Medulla oblongata (tissue), 1 donor: ENCODE measurements at regions not wholly inside any gene's neighbourhood (a gene's known extent, or its start where the extent isn't known, plus 50 kb on each side); places are given as distances from the start of the nearest gene placed in this dataset.
"Not testable (repeated sequence)": the region's sequence is repeated elsewhere in the genome, so short reads cannot be mapped to it uniquely, and the experiment has no call there.

ENCODE experiments used
- DNase-seq: peaks from one replicate; pipeline ENCODE4 v3.0.0-alpha.2; 2015; ENCODE audit errors: extremely low spot score

- DNase-seq, result no peak
These were observed 63.9 kb upstream of the NANOS1 start for GRCh38 chr10:118965645-118966044.

DNA sequence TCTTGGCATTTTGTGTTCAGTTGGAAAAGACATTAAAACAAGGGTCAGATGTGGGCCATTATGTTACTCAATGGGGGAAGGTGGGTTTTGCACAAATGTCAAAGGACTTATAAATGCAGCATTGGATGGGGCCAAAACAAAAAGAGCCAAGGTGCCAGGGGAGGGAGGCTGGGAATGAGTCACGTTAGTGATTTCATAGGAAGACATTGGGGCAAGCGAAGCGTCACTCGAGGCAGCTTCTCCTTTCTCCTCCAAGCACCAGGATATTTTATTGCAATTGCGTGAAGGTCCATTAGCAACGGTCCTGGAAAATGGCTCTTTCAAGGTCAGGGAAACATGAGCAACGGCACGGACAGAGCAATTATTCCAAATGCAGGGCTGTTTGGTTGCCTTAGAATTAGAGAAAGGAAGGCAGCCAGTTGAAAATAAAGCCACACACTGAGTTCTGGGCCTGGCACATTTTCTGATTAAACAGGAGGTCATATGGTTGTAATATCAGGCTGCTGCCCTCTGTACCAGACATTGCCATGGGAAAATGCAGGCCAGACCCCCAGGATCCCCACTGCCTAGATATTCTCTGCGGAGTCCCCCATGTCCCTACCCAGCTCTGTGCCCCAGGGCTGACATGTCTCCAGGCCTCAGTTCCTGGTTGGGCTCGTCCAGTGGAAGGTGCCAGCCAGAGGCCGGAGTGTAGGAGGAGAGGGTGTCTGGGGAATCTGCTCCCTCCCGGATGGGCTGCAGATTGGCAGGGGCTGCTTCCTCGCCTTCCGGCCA is 63.3 kb upstream of the NANOS1 start:
- peak; percentile 43 for DNase-seq

DNA sequence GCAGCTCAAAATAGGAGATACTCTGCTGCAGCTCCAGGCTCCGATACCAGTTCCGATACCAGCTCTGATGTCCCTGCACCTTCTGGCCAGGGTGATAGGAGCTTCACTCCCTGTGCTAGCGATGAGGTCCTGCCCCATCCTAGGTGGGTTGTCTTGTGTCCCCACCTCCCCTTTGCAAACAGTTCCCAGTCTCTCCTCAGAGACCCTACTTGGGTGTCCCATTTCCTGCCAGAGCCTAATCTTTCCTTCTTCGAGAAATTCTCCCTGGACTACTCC is 62.7 kb upstream of the NANOS1 start:
- DNase-seq, result no peak

DNA sequence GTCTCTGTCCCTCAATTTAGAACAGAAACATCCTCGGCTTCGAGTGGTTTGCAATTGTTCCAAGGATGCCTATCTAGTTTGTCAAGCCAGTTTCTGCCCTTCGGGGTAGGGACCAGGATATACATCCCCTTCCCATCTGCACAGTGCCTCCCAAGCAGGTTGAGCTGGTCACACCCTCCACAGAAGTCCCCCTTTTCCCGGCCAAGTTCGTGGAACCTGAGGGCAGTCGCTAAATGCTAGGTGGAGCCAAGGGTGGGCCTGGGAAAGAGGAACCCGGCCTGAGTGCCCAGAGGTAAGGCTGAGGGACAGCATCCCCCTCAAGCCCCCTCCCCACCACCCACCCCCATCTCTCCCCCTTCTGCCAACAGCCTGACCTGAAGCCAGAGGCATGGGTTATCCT is 62.4 kb upstream of the NANOS1 start:
- no peak for DNase-seq

GRCh38 chr10:118968060-118968459 is 61.5 kb upstream of the NANOS1 start:
- DNase-seq, result no peak

GRCh38 chr10:118968482-118968881 is 61.0 kb upstream of the NANOS1 start:
- DNase-seq, result no peak

GRCh38 chr10:118969014-118969413 is 60.5 kb upstream of the NANOS1 start:
- DNase-seq, result no peak

- no peak for DNase-seq
These were observed 58.7 kb upstream of the NANOS1 start for GRCh38 chr10:118970770-118971169.

GRCh38 chr10:118971187-118971586 is 58.3 kb upstream of the NANOS1 start:
- DNase-seq, result no peak

DNA sequence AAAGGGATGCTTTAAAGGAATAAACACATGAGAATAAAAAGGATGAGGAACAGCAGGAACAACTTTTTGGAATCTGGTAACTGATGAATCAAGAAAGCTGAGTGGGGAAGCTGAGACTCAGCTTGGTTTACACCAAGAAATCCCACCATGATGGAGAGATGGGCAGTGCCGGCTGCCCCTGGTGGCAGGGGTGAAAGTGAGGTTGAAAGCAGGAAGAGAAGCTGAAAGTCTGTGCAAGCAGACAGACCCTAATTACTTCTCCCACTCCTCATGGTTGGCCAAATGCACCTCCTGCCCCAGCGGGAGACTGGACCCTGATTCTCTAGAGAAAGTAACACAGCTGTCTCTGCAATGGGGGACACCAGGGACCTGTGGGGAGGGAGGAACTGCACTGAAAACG is 57.6 kb upstream of the NANOS1 start:
- DNase-seq, result no peak

DNA sequence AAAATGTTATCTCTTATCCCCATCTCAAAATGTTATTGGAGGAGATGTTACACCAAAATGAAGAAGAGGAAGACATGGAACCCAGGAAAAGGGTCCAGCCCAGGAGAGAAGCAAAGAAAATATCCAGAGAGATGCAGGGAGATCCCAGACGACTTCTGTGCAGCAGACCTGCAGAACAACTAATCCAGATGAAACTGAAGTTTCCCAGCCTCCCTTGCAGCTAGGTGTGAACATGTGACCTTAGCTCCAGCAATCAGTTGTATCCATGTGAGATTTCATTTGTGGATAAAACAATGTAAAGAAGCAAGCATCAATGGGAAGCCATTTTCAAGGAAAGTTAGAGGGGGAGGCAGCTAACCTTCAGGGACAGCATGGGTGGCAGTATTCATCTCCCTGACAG is 55.8 kb upstream of the NANOS1 start:
- DNase-seq, result no peak

DNA sequence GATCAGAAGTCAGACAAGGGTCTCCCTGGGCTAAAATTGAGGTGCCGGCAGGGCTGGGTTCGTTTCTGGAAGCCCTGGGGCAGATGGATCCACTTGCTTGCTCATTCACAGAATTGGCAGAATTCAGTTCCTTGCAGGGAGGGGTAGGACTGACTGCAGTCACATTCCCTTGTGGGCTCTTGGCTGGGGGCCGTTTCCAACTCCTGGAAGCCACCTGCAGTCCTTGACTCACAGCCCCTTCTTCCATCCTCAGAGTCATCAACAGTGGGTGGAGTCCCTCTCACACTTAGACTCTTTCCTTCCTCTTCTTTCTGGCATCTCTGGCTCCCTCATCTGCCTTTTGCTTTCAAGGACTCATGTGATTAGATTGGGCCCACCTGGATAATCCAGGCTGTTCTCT is 54.6 kb upstream of the NANOS1 start:
- DNase-seq, result no peak

DNA sequence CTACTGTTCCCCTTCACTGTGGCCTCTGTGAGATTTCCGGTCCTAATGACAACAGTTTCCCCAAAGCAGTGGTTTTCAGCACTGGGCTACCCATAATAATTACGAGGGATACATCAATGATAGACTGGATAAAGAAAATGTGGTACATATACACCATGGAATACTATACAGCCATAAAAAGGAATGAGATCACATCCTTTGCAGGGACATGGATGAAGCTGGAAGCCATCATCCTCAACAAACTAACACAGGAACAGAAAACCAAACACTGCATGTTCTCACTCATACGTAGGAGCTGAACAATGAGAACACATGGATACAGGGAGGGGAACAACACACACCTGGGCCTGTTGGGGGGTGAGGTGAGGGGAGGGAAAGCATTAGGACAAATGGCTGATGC is 53.3 kb upstream of the NANOS1 start:
- DNase-seq, result not testable (repeated sequence)

DNA sequence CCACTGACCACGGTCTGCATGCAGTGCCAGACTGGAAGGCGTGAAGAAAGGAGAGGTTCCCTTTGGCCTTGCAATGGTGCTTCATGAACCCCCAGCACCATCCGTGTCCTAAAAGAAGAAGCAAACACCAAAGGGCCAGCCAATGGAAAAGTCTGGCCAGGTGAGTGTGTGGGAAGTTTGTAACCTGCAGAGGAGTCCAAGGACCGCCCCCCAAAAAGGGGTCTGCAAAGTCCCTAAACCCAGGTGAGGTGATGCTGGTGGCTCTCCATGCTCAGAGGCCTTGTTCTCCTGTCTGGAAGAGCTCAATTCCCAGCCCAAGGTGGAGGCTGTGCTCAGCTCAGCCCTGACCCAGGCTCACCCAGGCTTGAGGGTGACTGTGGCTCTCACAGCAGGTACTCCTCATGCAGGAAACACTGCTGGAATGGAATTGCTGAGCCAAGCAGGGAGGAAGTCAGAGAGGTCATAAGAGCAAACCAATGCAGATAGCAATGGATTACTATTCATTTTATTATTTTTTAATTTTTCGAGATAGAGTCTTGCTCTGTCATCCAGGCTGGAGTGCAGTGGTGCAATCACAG is 52.4 kb upstream of the NANOS1 start:
- DNase-seq, result no peak

GRCh38 chr10:118977835-118978234 is 51.7 kb upstream of the NANOS1 start:
- DNase-seq, result no peak

- no peak for DNase-seq
These were observed 51.1 kb upstream of the NANOS1 start for GRCh38 chr10:118978316-118978997.

DNA sequence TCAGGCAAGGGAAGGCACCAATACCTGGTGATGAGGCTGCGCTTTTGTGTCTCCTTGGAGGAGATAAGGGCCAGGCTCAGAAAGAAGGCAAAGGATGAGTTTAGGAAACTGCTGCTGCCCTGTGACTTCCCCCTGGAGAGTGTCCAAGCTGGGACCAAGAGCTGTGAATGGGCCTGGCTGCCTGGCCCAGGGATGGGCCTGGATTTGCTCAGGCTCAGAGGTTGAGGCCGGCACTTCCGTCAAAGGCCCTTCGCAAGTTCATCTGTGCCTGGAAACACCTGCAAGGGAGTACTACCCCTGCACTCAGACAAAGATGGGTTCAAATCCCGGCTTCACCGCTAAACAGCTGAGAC is 50.5 kb upstream of the NANOS1 start:
- DNase-seq, result no peak

DNA sequence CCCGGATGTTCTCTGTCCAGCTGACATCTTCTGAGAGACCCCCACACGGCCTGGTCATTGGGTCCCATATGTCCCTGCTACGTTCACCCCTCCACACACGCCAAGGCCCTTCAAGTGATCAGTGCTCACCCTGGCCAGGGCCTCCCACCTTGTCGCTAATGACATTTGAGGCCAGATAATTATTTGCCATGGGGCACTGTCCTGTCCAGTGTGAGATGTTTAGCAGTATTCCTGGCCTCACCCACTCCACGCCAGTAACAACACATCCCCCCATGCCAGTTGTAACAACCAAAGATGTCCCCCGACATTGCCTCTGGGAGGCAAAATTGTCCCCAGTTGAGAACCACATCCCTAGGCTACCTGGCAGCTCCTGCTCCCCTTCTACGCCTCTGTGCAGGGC is 49.9 kb upstream of the NANOS1 start:
- no peak for DNase-seq
